MM.1S (cell line): ENCODE measurements at regions not wholly inside any gene's neighbourhood (a gene's known extent, or its start where the extent isn't known, plus 50 kb on each side); places are given as distances from the start of the nearest gene placed in this dataset.

Experiments
- DNase-seq: peaks from one replicate; pipeline ENCODE4 v3.0.0-alpha.2; 2015
- H2AFZ ChIP-seq: fragments of 300-600 bp; sonication (generic); 2 replicates; pipeline ENCODE4 v1.6.0; 2016; ENCODE audit warnings: antibody characterized with exemption, low read length
- H3F3A ChIP-seq: fragments of 300-600 bp; sonication (generic); 2 replicates; pipeline ENCODE4 v1.6.1; 2016; ENCODE audit warnings: mild to moderate bottlenecking, antibody characterized with exemption, low read length, moderate library complexity, mixed read lengths; ENCODE audit not compliant: insufficient read depth
- H3K27ac ChIP-seq: fragments of 300-600 bp; sonication (generic); 2 replicates; pipeline ENCODE4 v1.5.1; 2016; ENCODE audit warnings: mild to moderate bottlenecking, low read length
- H3K27me3 ChIP-seq: fragments of 300-600 bp; sonication (generic); replicated peaks from 2 replicates; pipeline ENCODE4 v1.6.0; 2016; ENCODE audit warnings: low read length; ENCODE audit not compliant: insufficient read depth
- H3K36me3 ChIP-seq: fragments of 300-600 bp; sonication (generic); replicated peaks from 2 replicates; pipeline ENCODE4 v1.6.1; 2016; ENCODE audit warnings: mild to moderate bottlenecking, low read length, mixed read lengths; ENCODE audit not compliant: insufficient read depth
- H3K4me1 ChIP-seq: fragments of 300-600 bp; sonication (generic); 2 replicates; pipeline ENCODE4 v1.6.1; 2016; ENCODE audit warnings: low read length, mixed read lengths
- H3K4me2 ChIP-seq: fragments of 300-600 bp; sonication (generic); 2 replicates; pipeline ENCODE4 v1.6.0; 2016; ENCODE audit warnings: low read depth, low read length
- H3K4me3 ChIP-seq: fragments of 300-600 bp; sonication (generic); 2 replicates; pipeline ENCODE4 v1.5.1; 2016; ENCODE audit warnings: low read length, mixed read lengths
- H3K79me2 ChIP-seq: fragments of 300-600 bp; sonication (generic); 2 replicates; pipeline ENCODE4 v1.6.1; 2016; ENCODE audit warnings: mixed run types, low read length, mixed read lengths
- H3K9ac ChIP-seq: fragments of 300-600 bp; sonication (generic); 2 replicates; pipeline ENCODE4 v1.6.1; 2016; ENCODE audit warnings: low read length, mixed read lengths
- H3K9me2 ChIP-seq: fragments of 300-600 bp; sonication (generic); replicated peaks from 2 replicates; pipeline ENCODE4 v1.6.1; 2016; ENCODE audit warnings: mild to moderate bottlenecking, low read length, mixed read lengths; ENCODE audit not compliant: insufficient read depth
- H3K9me3 ChIP-seq: fragments of 300-600 bp; sonication (generic); replicated peaks from 2 replicates; pipeline ENCODE4 v1.6.1; 2016; ENCODE audit warnings: mild to moderate bottlenecking, low read length, mixed read lengths; ENCODE audit not compliant: insufficient read depth
- H4K20me1 ChIP-seq: fragments of 300-600 bp; sonication (generic); 2 replicates; pipeline ENCODE4 v1.6.1; 2016; ENCODE audit warnings: mild to moderate bottlenecking, low read length, moderate library complexity, mixed read lengths; ENCODE audit not compliant: insufficient read depth
- EZH2 ChIP-seq: fragments of 300-600 bp; sonication (generic); optimal IDR thresholded peaks from 2 replicates; pipeline ENCODE3; 2017; ENCODE audit warnings: low read depth, mild to moderate bottlenecking, antibody characterized with exemption, low read length, mixed read lengths
- EZH2phosphoT487 ChIP-seq: fragments of 300-600 bp; sonication (generic); IDR thresholded peaks from 2 replicates; pipeline ENCODE4 v1.6.1; 2018; ENCODE audit warnings: antibody characterized with exemption, low read length
- TF ChIP-seq, protein P1 (sequence below): fragments of 300-600 bp; sonication (generic); IDR thresholded peaks from 2 replicates; pipeline ENCODE4 v1.5.1; 2016; ENCODE audit warnings: antibody characterized with exemption, low read length, mixed read lengths

DNA sequence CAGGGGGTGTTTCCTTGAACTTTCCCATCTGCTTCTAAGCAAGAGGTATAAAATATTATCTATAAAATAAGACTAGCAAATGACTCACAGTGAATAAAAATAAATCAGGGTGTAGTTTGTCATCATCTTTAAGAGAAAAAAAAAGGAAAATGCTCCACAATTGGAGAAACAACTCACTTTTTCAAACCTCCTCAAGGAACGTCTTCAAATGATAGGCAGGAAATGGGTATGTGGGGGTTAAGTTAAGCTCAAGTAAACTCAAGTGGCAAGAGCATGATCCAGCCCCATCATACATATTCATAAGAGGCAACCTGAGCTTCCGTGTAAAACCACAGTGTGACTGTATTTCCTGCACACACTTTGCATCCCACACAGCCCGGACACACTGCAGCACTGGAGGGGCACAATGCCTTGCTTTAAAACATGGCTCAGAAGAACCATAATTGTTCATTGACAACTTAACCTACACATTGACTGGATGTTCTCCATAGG is 58.5 kb upstream of the CEP85L start:
- Histone ChIP-seq H3K9ac (peak overlapping the region; percentile 26; the same call in 1 of the 2 replicates), H3K4me2 (peak overlapping the region; percentile 68), H3K4me3 (peak overlapping the region; percentile 55), H3K9me3 (no peaks in the 10 kb centered on the region), H2AFZ (peak overlapping the region; percentile 61), H3K27ac (peak overlapping the region; percentile 38; the same call in 1 of the 2 replicates), H3K4me1 (peaks cover 31% of the 10 kb centered on the region), H3K27me3 (no peaks in the 10 kb centered on the region), H3K79me2 (no peaks in the 10 kb centered on the region), H3K36me3 (no peaks in the 10 kb centered on the region), H3F3A (peaks cover 14% of the 10 kb centered on the region; the same call in 1 of the 2 replicates), H4K20me1 (no peaks in the 10 kb centered on the region), H3K9me2 (no peaks in the 10 kb centered on the region)
- DNase-seq, result peak; percentile 85
- TF ChIP-seq EZH2 (no peak), EZH2phosphoT487 (no peak)
- TF ChIP-seq, protein P1, sequence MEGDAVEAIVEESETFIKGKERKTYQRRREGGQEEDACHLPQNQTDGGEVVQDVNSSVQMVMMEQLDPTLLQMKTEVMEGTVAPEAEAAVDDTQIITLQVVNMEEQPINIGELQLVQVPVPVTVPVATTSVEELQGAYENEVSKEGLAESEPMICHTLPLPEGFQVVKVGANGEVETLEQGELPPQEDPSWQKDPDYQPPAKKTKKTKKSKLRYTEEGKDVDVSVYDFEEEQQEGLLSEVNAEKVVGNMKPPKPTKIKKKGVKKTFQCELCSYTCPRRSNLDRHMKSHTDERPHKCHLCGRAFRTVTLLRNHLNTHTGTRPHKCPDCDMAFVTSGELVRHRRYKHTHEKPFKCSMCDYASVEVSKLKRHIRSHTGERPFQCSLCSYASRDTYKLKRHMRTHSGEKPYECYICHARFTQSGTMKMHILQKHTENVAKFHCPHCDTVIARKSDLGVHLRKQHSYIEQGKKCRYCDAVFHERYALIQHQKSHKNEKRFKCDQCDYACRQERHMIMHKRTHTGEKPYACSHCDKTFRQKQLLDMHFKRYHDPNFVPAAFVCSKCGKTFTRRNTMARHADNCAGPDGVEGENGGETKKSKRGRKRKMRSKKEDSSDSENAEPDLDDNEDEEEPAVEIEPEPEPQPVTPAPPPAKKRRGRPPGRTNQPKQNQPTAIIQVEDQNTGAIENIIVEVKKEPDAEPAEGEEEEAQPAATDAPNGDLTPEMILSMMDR, result no peak

DNA sequence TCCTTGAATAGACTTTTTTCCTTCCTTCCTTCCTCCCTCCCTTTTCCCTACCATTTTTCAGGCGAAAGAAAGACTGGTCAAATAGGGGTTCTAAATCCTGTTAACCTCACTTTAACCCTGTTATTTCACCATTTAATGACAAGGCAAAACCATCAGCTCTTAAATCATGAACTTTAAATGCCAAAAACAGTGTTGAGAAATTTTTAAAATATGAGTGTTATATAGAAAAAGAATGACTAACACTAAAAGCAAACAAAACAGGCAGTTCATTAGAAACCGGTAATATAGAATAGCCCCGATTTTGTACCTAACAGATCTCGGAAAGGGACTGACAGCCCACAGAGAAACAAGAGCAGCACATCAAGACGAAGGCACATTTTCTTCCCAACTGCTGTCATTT is 57.4 kb upstream of the CEP85L start:
- TF ChIP-seq, protein P1, result no peak
- no peak for TF ChIP-seq EZH2phosphoT487
- H3K4me3 ChIP-seq, result peak overlapping the region; percentile 55
- no peaks in the 10 kb centered on the region for H3K9me3 ChIP-seq
- H3K79me2 ChIP-seq, result no peaks in the 10 kb centered on the region
- peaks cover 37% of the 10 kb centered on the region for H3K4me1 ChIP-seq
- H3K9ac ChIP-seq, result peak overlapping the region; percentile 26; the same call in 1 of the 2 replicates
- no peaks in the 10 kb centered on the region for H3K9me2 ChIP-seq
- peak overlapping the region; percentile 38; the same call in 1 of the 2 replicates for H3K27ac ChIP-seq
- H3K27me3 ChIP-seq, result no peaks in the 10 kb centered on the region
- peaks cover 14% of the 10 kb centered on the region; the same call in 1 of the 2 replicates for H3F3A ChIP-seq
- DNase-seq, result no peak
- peak overlapping the region; percentile 61 for H2AFZ ChIP-seq
- H3K36me3 ChIP-seq, result no peaks in the 10 kb centered on the region
- peak overlapping the region; percentile 68 for H3K4me2 ChIP-seq
- no peaks in the 10 kb centered on the region for H4K20me1 ChIP-seq

DNA sequence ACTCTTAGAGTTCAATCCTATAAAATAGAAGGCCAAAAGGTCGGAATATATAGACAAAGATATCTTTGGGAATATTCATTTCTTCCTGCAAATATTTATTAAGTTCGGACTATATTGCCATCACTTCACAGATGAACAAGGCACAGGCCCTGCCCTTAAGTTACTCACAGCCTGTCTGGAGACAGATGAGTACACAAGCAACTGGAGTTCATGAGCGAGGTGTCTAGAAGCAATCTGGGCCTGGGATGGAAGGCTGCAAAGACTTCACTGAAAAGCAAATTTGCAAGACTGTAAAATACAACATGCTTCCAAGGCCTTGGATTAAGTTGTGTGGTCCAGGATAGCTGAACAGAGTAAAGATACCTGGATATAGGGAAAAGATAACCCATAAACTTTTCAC is 56.7 kb upstream of the CEP85L start:
- H3K4me3 ChIP-seq, result no peak overlapping the region
- no peak for DNase-seq
- no peak overlapping the region for H3K27ac ChIP-seq
- no peaks in the 10 kb centered on the region for H4K20me1 ChIP-seq
- peak overlapping the region; percentile 68 for H3K4me2 ChIP-seq
- H3K4me1 ChIP-seq, result peaks cover 37% of the 10 kb centered on the region
- H3K27me3 ChIP-seq, result no peaks in the 10 kb centered on the region
- no peak overlapping the region for H2AFZ ChIP-seq
- H3K36me3 ChIP-seq, result no peaks in the 10 kb centered on the region
- no peak for TF ChIP-seq EZH2
- TF ChIP-seq, protein P1, result no peak
- TF ChIP-seq EZH2phosphoT487, result no peak
- H3K9ac ChIP-seq, result no peak overlapping the region
- H3F3A ChIP-seq, result peaks cover 14% of the 10 kb centered on the region; the same call in 1 of the 2 replicates
- no peaks in the 10 kb centered on the region for H3K79me2 ChIP-seq
- no peaks in the 10 kb centered on the region for H3K9me3 ChIP-seq
- no peaks in the 10 kb centered on the region for H3K9me2 ChIP-seq
